ENCODE measurements at regions not wholly inside any gene's neighbourhood (a gene's known extent, or its start where the extent isn't known, plus 50 kb on each side); places are given as distances from the start of the nearest gene placed in this dataset.

DNA sequence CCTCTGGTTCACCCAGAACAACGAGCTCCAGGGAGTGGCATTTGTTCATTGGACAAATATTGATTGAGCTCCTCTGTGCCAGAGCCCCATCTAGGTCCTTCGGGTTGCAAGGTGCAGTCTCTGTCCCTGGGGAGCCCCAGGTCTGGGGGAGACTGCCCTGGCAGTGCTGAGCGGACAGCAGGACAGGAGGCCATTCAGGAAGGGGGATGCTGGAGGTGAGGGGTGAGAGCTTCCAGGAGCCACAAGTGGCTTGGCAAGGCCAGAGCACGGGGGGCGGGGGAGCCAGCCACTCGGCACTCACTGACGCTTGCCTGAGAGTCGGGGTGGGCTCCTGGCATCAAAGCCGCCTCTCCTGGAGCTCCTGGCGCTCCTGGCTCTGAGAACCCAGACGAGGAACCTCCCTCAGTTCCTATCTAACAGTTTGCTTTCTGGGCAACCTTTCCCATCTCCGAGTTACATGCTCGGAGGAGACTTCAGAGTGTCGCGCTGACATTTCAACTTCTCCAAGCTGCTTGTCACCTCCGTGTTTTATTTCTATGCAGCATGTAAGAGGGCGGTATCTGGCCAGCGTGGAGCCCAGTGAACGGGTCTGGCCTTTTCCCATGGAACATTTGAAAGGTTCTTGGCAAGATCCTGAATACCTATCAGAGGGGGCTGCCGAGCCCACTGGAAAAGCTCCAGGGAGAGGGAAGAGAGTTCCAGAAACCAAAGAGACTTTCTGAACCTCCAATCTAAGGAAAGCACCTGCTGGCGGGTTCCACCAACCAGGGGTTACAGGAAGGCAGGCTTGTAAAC is 62.0 kb upstream of the BCL11B start:
- Histone ChIP-seq H3K4me3 (ENCODE audit: low read length) (no peak overlapping the region), H3K4me1 (ENCODE audit: insufficient read depth, low read length) (no peaks in the 10 kb centered on the region), H3K27me3 (ENCODE audit: insufficient read depth, low read length, poor library complexity, severe bottlenecking) (no peaks in the 10 kb centered on the region), H3K27ac (ENCODE audit: low read depth, low read length) (no peak overlapping the region), H3K9me3 (ENCODE audit: low read length) (no peaks in the 10 kb centered on the region), H3K36me3 (ENCODE audit: insufficient read depth, low read length) (no peaks in the 10 kb centered on the region)
- H3K9me3 Mint-ChIP-seq, result no peaks in the 10 kb centered on the region
- no peak overlapping the region for H3K4me3 Mint-ChIP-seq
- ChIA-PET POLR2A (no interaction called here), CTCF (interaction anchor here (0.8 to 1.0 kb wide), 2 partner anchors 10 to 14 kb away, joined by 3 to 4 read pairs; no protein-coding TSS in a partner anchor)
- H3K27ac Mint-ChIP-seq, result no peak overlapping the region
- DNase-seq, result no peak
- H3K27me3 Mint-ChIP-seq, result peaks cover 3 to 26% of the 10 kb centered on the region in 2 donors
- no peaks in the 10 kb centered on the region for H3K36me3 Mint-ChIP-seq
- H3K4me1 Mint-ChIP-seq, result no peaks in the 10 kb centered on the region

DNA sequence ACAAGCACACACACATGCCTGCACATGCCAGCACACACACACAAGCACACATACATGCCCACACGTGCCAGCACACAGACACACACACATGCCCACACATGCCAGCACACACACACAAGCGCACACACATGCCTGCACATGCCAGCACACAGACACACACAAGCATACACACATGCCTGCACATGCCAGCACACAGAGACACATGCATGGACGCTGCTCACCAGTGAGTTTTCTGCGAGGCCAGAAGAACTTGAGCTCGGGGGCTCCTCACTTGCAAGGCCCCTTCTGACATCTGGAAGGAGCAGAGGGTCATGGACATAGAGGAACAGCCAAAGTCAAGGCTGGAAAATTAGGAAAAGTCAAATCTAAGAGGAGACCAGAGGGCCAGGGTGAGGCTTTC is 61.2 kb upstream of the BCL11B start:
- peaks cover 3 to 24% of the 10 kb centered on the region in 2 donors for H3K27me3 Mint-ChIP-seq
- CTCF ChIA-PET, result no interaction called here
- H3K27ac ChIP-seq (ENCODE audit: low read depth, low read length), result no peak overlapping the region

DNA sequence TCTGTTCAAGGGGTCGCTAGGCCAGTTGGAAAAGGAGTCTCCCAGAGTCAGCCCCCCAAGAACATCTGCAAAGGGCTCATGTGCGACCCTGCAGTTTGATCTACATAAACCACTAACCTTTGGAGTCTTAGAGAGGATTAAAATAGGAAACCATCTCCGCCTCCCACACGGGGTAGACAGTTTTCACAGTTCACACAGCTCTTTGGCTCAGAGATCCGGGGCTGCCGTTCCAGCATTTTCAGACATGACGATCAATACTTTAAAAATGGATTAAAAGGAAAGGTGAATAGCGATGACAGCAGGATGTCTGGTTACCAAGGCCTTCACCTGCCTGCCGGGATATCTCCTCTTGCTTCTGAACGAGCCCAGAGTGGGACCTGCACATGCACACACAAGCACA is 59.8 kb upstream of the BCL11B start:
- Histone ChIP-seq H3K27me3 (ENCODE audit: insufficient read depth, low read length, poor library complexity, severe bottlenecking) (no peaks in the 10 kb centered on the region), H3K4me3 (ENCODE audit: low read length) (no peak overlapping the region), H3K36me3 (ENCODE audit: insufficient read depth, low read length) (no peaks in the 10 kb centered on the region), H3K4me1 (ENCODE audit: insufficient read depth, low read length) (no peaks in the 10 kb centered on the region), H3K27ac (ENCODE audit: low read depth, low read length) (no peak overlapping the region), H3K9me3 (ENCODE audit: low read length) (no peaks in the 10 kb centered on the region)
- ChIA-PET CTCF (interaction anchor here (1.4 kb wide), 1 partner anchor 61 kb away, joined by 3 read pairs; no protein-coding TSS in a partner anchor), POLR2A (no interaction called here)
- no peaks in the 10 kb centered on the region for H3K9me3 Mint-ChIP-seq
- DNase-seq, result no peak
- H3K36me3 Mint-ChIP-seq, result no peaks in the 10 kb centered on the region
- H3K4me1 Mint-ChIP-seq, result no peaks in the 10 kb centered on the region
- no peak overlapping the region for H3K4me3 Mint-ChIP-seq
- peaks cover 3 to 22% of the 10 kb centered on the region in 2 donors for H3K27me3 Mint-ChIP-seq
- peak overlapping the region in 1 of 8 donors; percentile 56 for H3K27ac Mint-ChIP-seq

More for the DNA sequence above, 61.2 kb upstream of the BCL11B start:
- no peak overlapping the region for H3K4me3 ChIP-seq (ENCODE audit: low read length)
- POLR2A ChIA-PET, result no interaction called here
- H3K36me3 ChIP-seq (ENCODE audit: insufficient read depth, low read length), result no peaks in the 10 kb centered on the region
- H3K27me3 ChIP-seq (ENCODE audit: insufficient read depth, low read length, poor library complexity, severe bottlenecking), result no peaks in the 10 kb centered on the region
- no peaks in the 10 kb centered on the region for H3K4me1 Mint-ChIP-seq
- H3K4me1 ChIP-seq (ENCODE audit: insufficient read depth, low read length), result no peaks in the 10 kb centered on the region
- no peak for DNase-seq
- no peak overlapping the region for H3K4me3 Mint-ChIP-seq
- H3K9me3 ChIP-seq (ENCODE audit: low read length), result no peaks in the 10 kb centered on the region
- H3K36me3 Mint-ChIP-seq, result no peaks in the 10 kb centered on the region
- peak overlapping the region in 1 of 8 donors; percentile 76 for H3K27ac Mint-ChIP-seq
- H3K9me3 Mint-ChIP-seq, result no peaks in the 10 kb centered on the region

DNA sequence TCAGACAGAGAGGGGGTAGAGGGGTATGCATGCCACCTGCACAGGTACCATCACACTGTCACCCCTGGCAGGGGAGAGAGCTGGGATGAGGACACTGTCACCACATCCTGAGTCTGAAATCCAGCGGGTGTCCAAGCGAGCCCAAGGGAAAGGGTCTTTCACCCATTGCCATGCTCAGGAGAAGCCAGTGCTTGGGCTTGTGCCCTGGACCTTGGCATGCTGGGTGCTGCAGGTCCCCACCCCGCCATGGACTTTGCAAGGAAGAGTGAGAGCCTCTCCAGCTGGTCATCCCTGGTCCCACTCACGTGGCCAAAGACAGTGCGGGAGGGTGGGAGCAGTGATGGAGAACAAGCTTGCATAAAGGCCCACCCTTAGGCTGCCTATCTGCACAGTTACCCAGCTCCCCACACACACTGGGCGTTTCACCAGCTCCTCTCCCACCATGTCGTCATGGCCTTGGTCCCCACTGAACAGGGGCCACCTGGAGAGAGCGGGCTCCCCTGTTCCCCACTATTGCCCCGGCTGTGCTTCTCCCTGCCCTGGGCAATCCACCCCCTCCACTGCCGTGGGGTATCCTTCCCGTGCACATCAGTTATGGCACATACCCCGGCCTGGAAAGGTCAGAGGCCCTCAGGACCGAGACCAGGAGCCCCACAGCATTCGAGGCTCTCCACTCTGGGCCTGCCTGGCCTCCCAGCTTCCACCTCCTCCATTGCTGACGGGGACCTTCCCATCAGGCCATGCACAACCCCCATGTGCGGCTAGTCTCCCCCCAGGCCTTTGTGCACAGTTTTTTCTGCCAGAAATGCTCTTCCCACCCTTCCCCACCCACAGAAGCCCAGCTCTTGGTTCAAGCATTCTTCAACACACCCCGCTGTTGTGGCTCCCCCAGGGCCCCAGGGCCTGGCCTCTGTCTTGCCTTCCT is 58.6 kb upstream of the BCL11B start:
- no peak for DNase-seq
- H3K36me3 ChIP-seq (ENCODE audit: insufficient read depth, low read length), result no peaks in the 10 kb centered on the region
- peaks cover 3 to 29% of the 10 kb centered on the region in 2 donors for H3K27me3 Mint-ChIP-seq

DNA sequence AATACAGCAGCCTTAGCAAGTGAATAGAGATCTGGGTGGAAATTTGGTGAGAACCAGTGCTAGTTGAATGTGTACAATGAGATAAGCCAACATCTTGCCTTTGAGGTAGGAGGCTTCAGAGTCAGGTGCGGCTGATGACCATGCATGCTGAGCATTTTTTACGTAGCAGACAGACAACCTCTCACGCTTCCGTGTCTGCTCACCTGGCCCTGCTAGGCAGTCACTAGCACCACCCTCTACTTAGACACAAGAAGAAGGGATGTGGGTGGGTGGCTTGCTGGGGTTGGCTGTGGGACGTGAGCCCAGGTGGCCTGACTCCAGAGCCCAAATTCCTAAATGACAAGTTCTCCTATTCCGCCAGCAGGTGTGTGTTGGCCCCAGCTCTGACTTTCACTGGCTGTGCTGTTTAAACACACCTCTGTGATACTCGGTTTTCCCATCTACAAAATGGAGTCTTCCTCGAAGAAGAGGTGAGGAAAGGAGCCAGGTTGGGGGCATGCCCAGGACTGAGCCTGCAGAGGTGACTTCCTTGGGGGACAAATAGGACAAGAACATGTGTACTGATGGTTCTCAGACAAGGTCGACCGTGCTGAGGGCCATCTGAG is 57.8 kb upstream of the BCL11B start:
- no peak for DNase-seq
- ChIA-PET CTCF (no interaction called here), POLR2A (no interaction called here)
- Histone ChIP-seq H3K4me3 (ENCODE audit: low read length) (no peak overlapping the region), H3K27me3 (ENCODE audit: insufficient read depth, low read length, poor library complexity, severe bottlenecking) (no peaks in the 10 kb centered on the region), H3K9me3 (ENCODE audit: low read length) (no peaks in the 10 kb centered on the region), H3K36me3 (ENCODE audit: insufficient read depth, low read length) (no peaks in the 10 kb centered on the region), H3K27ac (ENCODE audit: low read depth, low read length) (no peak overlapping the region), H3K4me1 (ENCODE audit: insufficient read depth, low read length) (no peaks in the 10 kb centered on the region)
- Mint-ChIP-seq H3K36me3 (no peaks in the 10 kb centered on the region), H3K4me3 (no peak overlapping the region), H3K27ac (no peak overlapping the region), H3K4me1 (no peaks in the 10 kb centered on the region), H3K9me3 (no peaks in the 10 kb centered on the region), H3K27me3 (peaks cover 3 to 26% of the 10 kb centered on the region in 2 donors)

More for the DNA sequence above, 58.6 kb upstream of the BCL11B start:
- ChIA-PET CTCF (interaction anchor here (1.4 kb wide), 1 partner anchor 63 kb away, joined by 3 read pairs; no protein-coding TSS in a partner anchor), POLR2A (no interaction called here)
- H3K4me1 Mint-ChIP-seq, result no peaks in the 10 kb centered on the region
- Histone ChIP-seq H3K4me3 (ENCODE audit: low read length) (no peak overlapping the region), H3K4me1 (ENCODE audit: insufficient read depth, low read length) (no peaks in the 10 kb centered on the region), H3K27ac (ENCODE audit: low read depth, low read length) (no peak overlapping the region), H3K27me3 (ENCODE audit: insufficient read depth, low read length, poor library complexity, severe bottlenecking) (no peaks in the 10 kb centered on the region), H3K9me3 (ENCODE audit: low read length) (no peaks in the 10 kb centered on the region)
- H3K9me3 Mint-ChIP-seq, result no peaks in the 10 kb centered on the region
- no peak overlapping the region for H3K4me3 Mint-ChIP-seq
- no peak overlapping the region for H3K27ac Mint-ChIP-seq
- H3K36me3 Mint-ChIP-seq, result no peaks in the 10 kb centered on the region

DNA sequence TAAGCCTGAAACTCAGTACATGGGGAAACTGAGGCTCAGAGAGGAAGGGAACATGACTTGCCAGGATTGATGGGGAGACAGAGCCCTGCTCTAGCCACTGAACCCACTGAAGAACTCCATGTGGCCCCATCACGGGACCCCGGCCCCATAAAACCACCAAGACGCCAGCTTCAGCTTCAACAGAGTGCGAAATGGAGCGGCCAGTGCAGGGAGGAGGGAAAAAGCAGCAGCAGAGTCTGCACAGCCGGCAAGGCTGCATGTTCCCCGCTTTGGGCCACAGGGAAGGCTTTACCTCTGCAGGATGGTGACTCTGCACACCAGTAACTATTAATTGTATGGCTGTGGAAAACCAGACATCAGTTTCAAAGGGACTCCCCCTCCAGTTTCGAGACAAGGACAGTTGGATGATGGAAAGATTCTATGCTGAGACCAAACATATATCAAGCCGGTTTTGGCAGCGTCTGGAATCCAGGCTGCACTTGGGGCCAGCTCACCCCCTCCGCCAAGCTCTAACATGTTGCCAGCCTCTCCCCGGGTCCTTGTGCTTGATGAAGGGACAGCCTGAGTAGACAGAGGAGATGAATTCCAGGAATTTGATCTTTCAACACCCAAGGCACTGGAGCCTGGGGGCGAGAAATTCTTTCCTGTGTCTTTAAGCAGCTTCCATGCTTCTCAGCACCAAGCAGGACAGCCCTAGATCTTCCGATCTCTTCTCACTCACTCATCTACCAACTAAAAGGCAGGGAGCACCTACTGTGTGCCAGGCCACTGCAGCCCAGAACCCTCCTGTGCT is 55.7 kb upstream of the BCL11B start:
- CTCF ChIA-PET, result interaction anchor here (1.2 kb wide), 1 partner anchor 24 kb away, joined by 3 read pairs; no protein-coding TSS in a partner anchor
- H3K4me3 Mint-ChIP-seq, result no peak overlapping the region
- H3K27me3 ChIP-seq (ENCODE audit: insufficient read depth, low read length, poor library complexity, severe bottlenecking), result no peaks in the 10 kb centered on the region
- H3K9me3 Mint-ChIP-seq, result no peaks in the 10 kb centered on the region
- no peaks in the 10 kb centered on the region for H3K9me3 ChIP-seq (ENCODE audit: low read length)
- peaks cover 3 to 23% of the 10 kb centered on the region in 2 donors for H3K27me3 Mint-ChIP-seq
- no peaks in the 10 kb centered on the region for H3K36me3 Mint-ChIP-seq
- H3K27ac Mint-ChIP-seq, result no peak overlapping the region
- POLR2A ChIA-PET, result no interaction called here
- no peak overlapping the region for H3K4me3 ChIP-seq (ENCODE audit: low read length)
- no peak overlapping the region for H3K27ac ChIP-seq (ENCODE audit: low read depth, low read length)
- no peaks in the 10 kb centered on the region for H3K36me3 ChIP-seq (ENCODE audit: insufficient read depth, low read length)
- DNase-seq, result no peak
- H3K4me1 Mint-ChIP-seq, result no peaks in the 10 kb centered on the region
- H3K4me1 ChIP-seq (ENCODE audit: insufficient read depth, low read length), result no peaks in the 10 kb centered on the region

DNA sequence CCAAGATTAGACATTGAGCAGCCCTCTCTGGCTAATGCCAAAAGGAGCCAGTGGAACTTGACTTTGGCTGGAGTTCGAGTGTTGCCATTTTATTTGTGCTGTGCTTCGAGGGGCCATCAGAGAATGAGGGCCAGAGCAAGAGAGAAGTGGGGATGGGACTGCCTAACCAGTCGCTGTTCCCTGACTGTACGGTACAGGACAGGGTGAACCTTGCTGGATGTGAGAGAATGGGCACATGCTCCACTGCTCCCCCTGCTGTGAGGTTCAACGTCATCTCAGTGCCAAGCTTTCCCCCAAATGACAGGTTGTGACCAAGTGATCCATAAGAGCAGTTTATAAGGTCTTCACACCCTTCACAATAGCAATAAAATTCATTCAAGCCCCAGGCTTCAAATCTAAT is 55.1 kb upstream of the BCL11B start:
- no peak overlapping the region for H3K27ac ChIP-seq (ENCODE audit: low read depth, low read length)
- no peaks in the 10 kb centered on the region for H3K9me3 ChIP-seq (ENCODE audit: low read length)
- Mint-ChIP-seq H3K27me3 (peaks cover 3 to 23% of the 10 kb centered on the region in 2 donors), H3K27ac (peak overlapping the region in 1 of 8 donors; percentile 49), H3K4me1 (peaks cover 0 to 2% (median under 1%) of the 10 kb centered on the region in 3 donors), H3K36me3 (no peaks in the 10 kb centered on the region), H3K4me3 (no peak overlapping the region), H3K9me3 (no peaks in the 10 kb centered on the region)
- no peaks in the 10 kb centered on the region for H3K27me3 ChIP-seq (ENCODE audit: insufficient read depth, low read length, poor library complexity, severe bottlenecking)
- ChIA-PET CTCF (interaction anchor here (1.2 kb wide), 1 partner anchor 23 kb away, joined by 3 read pairs; no protein-coding TSS in a partner anchor), POLR2A (no interaction called here)
- H3K4me3 ChIP-seq (ENCODE audit: low read length), result no peak overlapping the region
- no peaks in the 10 kb centered on the region for H3K4me1 ChIP-seq (ENCODE audit: insufficient read depth, low read length)
- DNase-seq, result no peak
- H3K36me3 ChIP-seq (ENCODE audit: insufficient read depth, low read length), result no peaks in the 10 kb centered on the region
